Ascending aorta (tissue), 2 donors: ENCODE measurements at regions not wholly inside any gene's neighbourhood (a gene's known extent, or its start where the extent isn't known, plus 50 kb on each side); places are given as distances from the start of the nearest gene placed in this dataset.

ENCODE experiments used
- DNase-seq, 2 donors: peaks; one replicate each; pipeline ENCODE4 v3.0.0-alpha.2; 2019; ENCODE audit warnings: low spot score in 2 of 2
- H3K27ac ChIP-seq, 2 donors: fragments of 200-600 bp; sonication (generic); one replicate each; pipeline ENCODE4 v1.5.1; 2016 to 2017; ENCODE audit warnings: mild to moderate bottlenecking in 1 of 2
- H3K27me3 ChIP-seq: fragments of 200-600 bp; sonication (generic); one replicate; pipeline ENCODE4 v1.5.1; 2017
- H3K36me3 ChIP-seq, 2 donors: fragments of 200-600 bp; sonication (generic); one replicate each; pipeline ENCODE4 v1.5.1; 2016
- H3K4me1 ChIP-seq, 2 donors: fragments of 200-600 bp; sonication (generic); one replicate each; pipeline ENCODE4 v1.5.1; 2016 to 2017; ENCODE audit warnings: mild to moderate bottlenecking in 1 of 2
- H3K4me3 ChIP-seq, 2 donors: fragments of 200-600 bp; sonication (generic); one replicate each; pipeline ENCODE4 v1.5.1; 2016 to 2017; ENCODE audit warnings: mild to moderate bottlenecking in 1 of 2
- H3K9me3 ChIP-seq, 2 donors: fragments of 200-600 bp; sonication (generic); one replicate each; pipeline ENCODE4 v1.5.1; 2016
- intact Hi-C: fragments of 100-400 bp; cut with DNase I; formaldehyde crosslinking; loops from one replicate; pipeline ENCODE4 v1.15.1; 2023
- TF ChIP-seq, protein P1 (sequence below), 3 experiments: fragments of 200-600 bp in 2 of 3; fragments of 450-650 bp in 1 of 3; sonication (generic) in 2 of 3; IDR thresholded peaks; one replicate each; pipeline ENCODE4 v1.5.1; 2016 to 2019; ENCODE audit warnings: antibody characterized with exemption in 3 of 3, mild to moderate bottlenecking in 1 of 3, moderate library complexity in 1 of 3

DNA sequence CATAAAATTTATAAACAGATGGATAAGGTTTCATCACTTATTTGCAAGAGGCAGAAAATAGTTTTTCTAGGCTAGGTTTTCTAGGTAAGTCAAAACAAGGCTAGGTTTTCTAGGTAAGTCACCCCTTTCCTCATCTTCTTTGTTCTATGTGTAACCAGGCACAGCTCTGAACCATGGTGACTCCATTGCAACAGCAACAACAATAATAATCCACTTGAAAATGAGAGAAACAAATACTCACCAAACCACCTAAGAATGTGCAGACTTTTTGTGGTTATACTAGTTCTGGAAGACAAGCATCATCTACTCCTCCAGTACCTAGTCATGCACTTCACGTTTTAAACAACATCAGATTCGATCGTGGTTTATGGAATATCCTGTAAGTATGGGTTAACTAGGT, 237.4 kb upstream of the ACVR2A start:
- no peak for DNase-seq
- TF ChIP-seq, protein P1, sequence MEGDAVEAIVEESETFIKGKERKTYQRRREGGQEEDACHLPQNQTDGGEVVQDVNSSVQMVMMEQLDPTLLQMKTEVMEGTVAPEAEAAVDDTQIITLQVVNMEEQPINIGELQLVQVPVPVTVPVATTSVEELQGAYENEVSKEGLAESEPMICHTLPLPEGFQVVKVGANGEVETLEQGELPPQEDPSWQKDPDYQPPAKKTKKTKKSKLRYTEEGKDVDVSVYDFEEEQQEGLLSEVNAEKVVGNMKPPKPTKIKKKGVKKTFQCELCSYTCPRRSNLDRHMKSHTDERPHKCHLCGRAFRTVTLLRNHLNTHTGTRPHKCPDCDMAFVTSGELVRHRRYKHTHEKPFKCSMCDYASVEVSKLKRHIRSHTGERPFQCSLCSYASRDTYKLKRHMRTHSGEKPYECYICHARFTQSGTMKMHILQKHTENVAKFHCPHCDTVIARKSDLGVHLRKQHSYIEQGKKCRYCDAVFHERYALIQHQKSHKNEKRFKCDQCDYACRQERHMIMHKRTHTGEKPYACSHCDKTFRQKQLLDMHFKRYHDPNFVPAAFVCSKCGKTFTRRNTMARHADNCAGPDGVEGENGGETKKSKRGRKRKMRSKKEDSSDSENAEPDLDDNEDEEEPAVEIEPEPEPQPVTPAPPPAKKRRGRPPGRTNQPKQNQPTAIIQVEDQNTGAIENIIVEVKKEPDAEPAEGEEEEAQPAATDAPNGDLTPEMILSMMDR (IDR thresholded peaks at IDR 0.05), result no peak
- no peaks in the 10 kb centered on the region for H3K4me1 ChIP-seq
- intact Hi-C loops, result no loop called here
- H3K9me3 ChIP-seq, result no peaks in the 10 kb centered on the region
- H3K27me3 ChIP-seq, result no peaks in the 10 kb centered on the region
- no peak overlapping the region for H3K27ac ChIP-seq
- no peaks in the 10 kb centered on the region for H3K36me3 ChIP-seq
- no peak overlapping the region for H3K4me3 ChIP-seq

DNA sequence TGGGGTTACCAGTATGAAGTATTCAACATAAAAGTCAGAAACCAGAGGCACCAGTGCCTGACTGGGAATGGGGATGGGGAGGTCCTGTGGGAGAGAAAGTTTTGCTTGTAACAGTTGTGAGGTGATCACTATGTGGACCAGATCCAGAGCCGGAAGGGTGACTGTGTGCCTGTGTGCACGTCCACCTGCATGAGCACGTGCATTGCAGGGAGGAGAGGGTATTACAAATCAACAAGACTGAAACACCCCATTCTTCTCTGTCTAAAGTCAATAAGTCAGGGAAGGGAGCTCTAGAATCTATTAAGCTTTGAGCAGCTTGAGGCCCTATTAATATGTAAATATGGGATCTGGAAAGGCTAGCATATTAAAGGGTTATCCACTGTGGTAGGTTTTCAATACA, 241.0 kb upstream of the ACVR2A start:
- no peaks in the 10 kb centered on the region for H3K4me1 ChIP-seq
- intact Hi-C loops, result no loop called here

DNA sequence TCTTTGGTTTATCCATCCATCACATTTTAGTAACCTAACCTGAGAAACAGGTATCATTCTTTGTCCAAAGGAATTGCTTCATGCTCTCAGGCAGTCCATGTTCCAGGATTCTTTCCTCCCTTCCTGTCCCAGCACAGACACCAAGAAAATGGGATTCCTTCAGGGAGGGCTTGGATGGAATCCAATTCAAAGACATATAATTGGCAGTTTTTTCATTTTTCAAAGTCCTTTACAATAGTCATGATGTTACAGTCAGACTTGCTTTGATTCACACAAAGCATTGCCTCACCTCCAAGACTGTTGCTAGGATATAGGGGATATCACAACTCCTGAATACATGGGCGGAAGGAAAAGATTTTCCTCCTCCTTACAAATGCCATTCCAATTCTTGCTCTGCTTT, 241.4 kb upstream of the ACVR2A start:
- H3K9me3 ChIP-seq, result no peaks in the 10 kb centered on the region
- no peak overlapping the region for H3K4me3 ChIP-seq
- no peaks in the 10 kb centered on the region for H3K27me3 ChIP-seq
- DNase-seq, result no peak
- no peaks in the 10 kb centered on the region for H3K4me1 ChIP-seq
- TF ChIP-seq, protein P1 (IDR thresholded peaks at IDR 0.05), result no peak
- H3K36me3 ChIP-seq, result no peaks in the 10 kb centered on the region
- H3K27ac ChIP-seq, result no peak overlapping the region
- intact Hi-C loops, result no loop called here

More for the DNA sequence above, 241.0 kb upstream of the ACVR2A start:
- Histone ChIP-seq H3K9me3 (no peaks in the 10 kb centered on the region), H3K4me3 (no peak overlapping the region), H3K36me3 (no peaks in the 10 kb centered on the region), H3K27me3 (no peaks in the 10 kb centered on the region), H3K27ac (no peak overlapping the region)
- TF ChIP-seq, protein P1 (IDR thresholded peaks at IDR 0.05), result no peak
- no peak for DNase-seq

DNA sequence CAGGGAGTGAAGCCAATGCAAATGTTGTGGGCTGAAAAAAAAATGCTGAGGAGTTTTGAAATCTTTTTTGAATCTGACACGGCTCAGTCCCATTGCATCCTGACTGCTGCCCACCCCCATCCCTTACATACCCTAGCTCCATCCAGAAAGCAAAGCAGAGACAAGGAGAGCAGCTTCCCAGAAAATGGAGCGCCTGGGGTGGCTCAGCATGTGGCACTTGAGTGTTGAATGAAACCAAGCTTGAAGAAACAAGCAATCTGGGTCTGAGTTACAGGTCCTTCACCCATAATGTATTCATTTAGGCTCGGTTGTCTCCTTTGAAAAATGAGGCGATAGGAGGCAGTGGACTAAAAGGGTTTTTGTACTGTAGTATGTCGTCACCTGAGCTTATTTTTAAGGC, 244.2 kb upstream of the ACVR2A start:
- intact Hi-C loops, result no loop called here

DNA sequence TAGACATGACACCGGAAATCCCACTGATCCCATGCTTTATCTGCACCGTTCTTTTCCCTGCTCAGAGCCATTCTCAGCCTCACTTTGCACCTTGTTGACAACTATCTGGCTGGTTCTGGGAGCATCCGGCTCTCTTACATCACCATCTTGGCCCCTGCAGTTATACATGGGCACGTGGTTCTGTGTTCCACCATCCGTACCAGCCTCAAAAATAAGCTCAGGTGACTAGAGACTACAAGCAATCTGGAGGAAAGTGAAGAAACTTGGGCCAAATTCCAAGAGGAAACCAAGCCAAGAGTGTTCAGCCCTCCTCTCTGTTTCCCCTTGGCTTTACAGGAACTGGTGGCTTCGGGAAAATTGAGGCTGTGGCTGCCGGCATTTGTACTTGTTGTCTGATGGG, 244.6 kb upstream of the ACVR2A start:
- TF ChIP-seq, protein P1 (IDR thresholded peaks at IDR 0.05), result no peak
- H3K9me3 ChIP-seq, result no peaks in the 10 kb centered on the region
- H3K4me1 ChIP-seq, result no peaks in the 10 kb centered on the region
- H3K36me3 ChIP-seq, result no peaks in the 10 kb centered on the region
- DNase-seq, result no peak
- no peak overlapping the region for H3K4me3 ChIP-seq
- no peaks in the 10 kb centered on the region for H3K27me3 ChIP-seq
- H3K27ac ChIP-seq, result no peak overlapping the region
- intact Hi-C loops, result no loop called here

More for the DNA sequence above, 244.2 kb upstream of the ACVR2A start:
- TF ChIP-seq, protein P1 (IDR thresholded peaks at IDR 0.05), result no peak
- no peaks in the 10 kb centered on the region for H3K4me1 ChIP-seq
- H3K27me3 ChIP-seq, result no peaks in the 10 kb centered on the region
- no peak overlapping the region for H3K4me3 ChIP-seq
- no peak overlapping the region for H3K27ac ChIP-seq
- no peaks in the 10 kb centered on the region for H3K36me3 ChIP-seq
- no peak for DNase-seq
- no peaks in the 10 kb centered on the region for H3K9me3 ChIP-seq

DNA sequence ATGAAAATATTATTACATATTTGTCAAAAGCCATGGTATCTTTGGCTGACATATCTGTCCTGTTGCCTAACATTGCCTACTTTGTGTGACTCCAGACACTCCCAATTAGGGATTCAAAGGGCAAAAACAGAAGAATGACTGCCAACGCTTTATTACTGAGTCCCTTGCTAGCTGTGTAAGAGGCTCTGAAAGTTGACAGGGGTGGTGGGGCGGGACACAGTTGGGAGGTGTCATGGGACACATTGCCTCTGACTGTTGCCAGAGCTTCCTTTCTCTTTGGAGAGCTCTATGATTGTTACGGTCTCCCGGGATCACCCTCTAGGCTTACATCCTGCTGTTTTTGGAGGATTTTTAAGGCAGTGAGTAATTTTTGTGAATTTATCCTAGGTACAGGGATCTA, 249.6 kb upstream of the ACVR2A start:
- no peak for DNase-seq
- Histone ChIP-seq H3K27me3 (no peaks in the 10 kb centered on the region), H3K27ac (no peak overlapping the region), H3K4me1 (no peaks in the 10 kb centered on the region), H3K36me3 (no peaks in the 10 kb centered on the region), H3K4me3 (no peak overlapping the region), H3K9me3 (peaks cover 0 to 6% of the 10 kb centered on the region in 2 donors)
- TF ChIP-seq, protein P1 (IDR thresholded peaks at IDR 0.05), result no peak
- intact Hi-C loops, result no loop called here
